Activated CD4-positive, alpha-beta T cell treated with anti-CD3 and anti-CD28 coated beads for 36 hours (primary cell): ENCODE measurements at regions not wholly inside any gene's neighbourhood (a gene's known extent, or its start where the extent isn't known, plus 50 kb on each side); places are given as distances from the start of the nearest gene placed in this dataset.

Experiments
- ATAC-seq: fragments of 200-7000 bp; cut with Tn5 transposase; one replicate; pipeline ENCODE4 v1.10.0; 2021; ENCODE audit warnings: mild to moderate bottlenecking, moderate library complexity
- CTCF ChIA-PET: fragments of 350-600 bp; sonication (Branson Sonifier 250); formaldehyde crosslinking; loops from one replicate; lab custom pipeline; 2021; ENCODE audit warnings: antibody characterized with exemption; lab: Charles Lee
- POLR2A ChIA-PET: fragments of 350-600 bp; sonication (Branson Sonifier 250); formaldehyde crosslinking; loops from one replicate; lab custom pipeline; 2021; ENCODE audit warnings: antibody characterized with exemption, inconsistent platforms; lab: Charles Lee
- DNase-seq: peaks from one replicate; pipeline ENCODE4 v3.0.0-alpha.2; 2020
- H3K27ac Mint-ChIP-seq: one replicate; pipeline ENCODE4 v1.8.0; 2021; ENCODE audit warnings: mixed read lengths
- H3K27me3 Mint-ChIP-seq: one replicate; pipeline ENCODE4 v1.8.0; 2021; ENCODE audit warnings: mixed read lengths
- H3K36me3 Mint-ChIP-seq: one replicate; pipeline ENCODE4 v1.8.0; 2021; ENCODE audit warnings: low read depth, mixed read lengths
- H3K4me1 Mint-ChIP-seq: one replicate; pipeline ENCODE4 v1.8.0; 2021; ENCODE audit warnings: mixed read lengths
- H3K4me3 Mint-ChIP-seq: one replicate; pipeline ENCODE4 v1.8.0; 2021; ENCODE audit warnings: mild to moderate bottlenecking, moderate library complexity, mixed read lengths
- H3K9me3 Mint-ChIP-seq: one replicate; pipeline ENCODE4 v1.8.0; 2021; ENCODE audit warnings: low read depth, mixed read lengths
- intact Hi-C, 2 experiments: fragments of 100-400 bp; cut with DNase I in 1 of 2; cut with micrococcal nuclease in 1 of 2; formaldehyde crosslinking; loops; one replicate each; pipeline versions ENCODE4 v1.14.2 to v1.15.1; 2022 to 2024; cut with DNase I, micrococcal nuclease

DNA sequence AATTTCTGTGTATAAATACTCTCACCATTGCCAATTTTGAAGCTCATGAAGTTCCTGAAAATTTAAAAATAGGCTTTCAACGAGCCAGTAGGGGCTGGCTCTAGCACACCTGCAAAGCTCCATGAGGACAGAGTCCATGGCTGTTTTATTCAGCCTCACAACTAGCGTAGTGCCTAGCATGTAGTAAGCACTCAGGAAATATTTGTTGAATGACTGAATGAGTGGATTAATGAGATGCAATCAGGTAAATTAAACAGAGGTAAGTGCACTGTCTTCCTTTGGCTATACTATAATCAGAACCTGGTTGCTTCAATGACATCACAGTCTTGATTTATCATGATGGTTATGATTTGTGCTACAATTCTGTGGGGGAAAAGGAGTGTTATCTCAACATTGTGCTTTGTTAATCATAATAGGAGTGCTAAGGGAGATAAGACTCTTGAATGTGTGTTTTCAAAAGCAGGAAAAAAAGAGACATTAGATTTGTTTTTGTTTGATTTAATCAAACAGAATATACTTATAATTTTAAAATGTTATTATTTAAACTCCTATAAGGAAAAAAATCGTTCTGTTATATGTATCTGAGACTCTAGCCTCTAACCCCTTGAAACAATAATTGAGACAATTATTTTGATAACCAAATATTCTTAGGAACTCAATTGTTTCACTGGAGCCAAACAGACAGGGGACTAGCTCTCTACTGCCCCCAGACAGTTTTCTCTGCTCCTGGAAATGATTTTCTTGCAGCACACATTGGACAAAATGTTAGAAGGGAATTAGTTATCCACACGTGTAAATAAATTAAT is 171.7 kb upstream of the ATP11B start:
- Mint-ChIP-seq H3K9me3 (no peaks in the 10 kb centered on the region), H3K27ac (no peak overlapping the region), H3K36me3 (no peaks in the 10 kb centered on the region), H3K4me3 (no peak overlapping the region), H3K27me3 (peaks cover 9% of the 10 kb centered on the region), H3K4me1 (no peaks in the 10 kb centered on the region)
- ChIA-PET POLR2A (interaction anchor here (0.6 kb wide), 1 partner anchor 31 kb away, joined by 3 read pairs; no protein-coding TSS in a partner anchor), CTCF (interaction anchor here (1.1 kb wide), 1 partner anchor 27 kb away, joined by 4 read pairs; no protein-coding TSS in a partner anchor)
- intact Hi-C loops, result no loop called here
- ATAC-seq, result no peak
- DNase-seq, result no peak

DNA sequence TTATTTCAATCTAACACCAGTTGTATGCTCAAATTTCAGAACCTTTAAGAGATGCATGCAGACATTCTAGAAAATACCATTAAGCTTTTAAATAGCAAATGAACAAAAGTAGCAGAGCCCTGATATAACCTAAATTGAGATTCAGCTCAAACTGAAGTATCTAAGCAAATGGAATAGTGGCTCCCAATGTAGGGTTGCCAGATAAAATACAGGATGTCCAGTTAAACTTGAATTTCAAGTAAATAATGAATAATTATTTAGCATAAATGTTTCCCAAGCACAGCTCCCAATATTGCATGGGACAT is 171.1 kb upstream of the ATP11B start:
- DNase-seq, result no peak
- intact Hi-C loops, result no loop called here
- ATAC-seq, result no peak
- no peak overlapping the region for H3K4me3 Mint-ChIP-seq
- no peaks in the 10 kb centered on the region for H3K9me3 Mint-ChIP-seq
- POLR2A ChIA-PET, result no interaction called here
- CTCF ChIA-PET, result no interaction called here
- no peaks in the 10 kb centered on the region for H3K36me3 Mint-ChIP-seq
- H3K27ac Mint-ChIP-seq, result no peak overlapping the region
- H3K27me3 Mint-ChIP-seq, result peaks cover 10% of the 10 kb centered on the region
- no peaks in the 10 kb centered on the region for H3K4me1 Mint-ChIP-seq

DNA sequence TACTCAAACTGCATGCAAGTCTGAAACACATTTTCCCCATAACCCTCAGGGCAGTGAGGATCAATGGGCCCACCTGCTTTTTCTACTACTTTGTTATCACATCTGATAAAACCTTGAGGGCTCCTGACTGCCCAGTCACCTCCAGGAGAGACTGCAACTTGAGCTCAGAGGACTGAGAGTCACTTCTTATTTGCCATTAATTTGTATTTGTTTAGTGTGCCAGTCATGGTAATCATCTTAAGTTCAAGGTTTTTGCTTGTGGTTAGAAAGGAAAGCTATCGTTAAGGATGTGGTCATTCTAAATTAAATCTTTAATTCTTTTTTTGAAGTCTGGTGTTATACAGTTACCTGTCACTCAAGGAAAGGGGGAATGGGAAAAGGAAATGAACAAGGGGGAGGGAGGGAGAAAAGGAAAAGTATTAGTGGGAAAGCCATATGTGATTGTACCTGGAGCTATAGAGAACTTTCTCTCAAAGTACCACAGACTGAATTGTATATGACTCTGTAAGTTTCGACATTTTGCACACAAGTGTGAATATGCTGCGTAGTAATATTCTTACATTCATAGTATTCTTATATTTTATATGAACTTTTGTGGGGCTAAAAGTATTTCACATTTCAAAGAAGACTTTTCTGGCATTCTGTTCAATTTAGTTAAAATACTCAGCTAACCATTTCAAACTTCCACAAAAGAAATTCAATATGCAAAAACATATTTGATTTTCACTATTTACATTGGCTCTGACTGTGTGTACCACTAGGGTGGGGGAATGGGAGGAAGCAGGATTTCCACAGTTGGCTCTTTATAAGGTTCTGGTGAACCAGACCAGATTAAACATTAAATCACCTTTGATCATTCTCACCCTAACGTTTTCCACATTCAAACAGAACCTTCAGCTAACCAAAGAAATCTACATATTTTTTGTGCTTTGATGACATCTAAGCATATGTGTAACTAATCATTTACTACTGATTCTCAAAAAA is 166.5 kb upstream of the ATP11B start:
- Mint-ChIP-seq H3K4me3 (no peak overlapping the region), H3K4me1 (no peaks in the 10 kb centered on the region), H3K9me3 (no peaks in the 10 kb centered on the region), H3K36me3 (no peaks in the 10 kb centered on the region), H3K27ac (no peak overlapping the region), H3K27me3 (peaks cover 18% of the 10 kb centered on the region)
- intact Hi-C loops, result no loop called here
- ChIA-PET POLR2A (no interaction called here), CTCF (interaction anchor here (0.6 to 1.5 kb wide), 2 partner anchors 82 to 1828 kb away, joined by 3 read pairs; no protein-coding TSS in a partner anchor)
- no peak for ATAC-seq
- no peak for DNase-seq

DNA sequence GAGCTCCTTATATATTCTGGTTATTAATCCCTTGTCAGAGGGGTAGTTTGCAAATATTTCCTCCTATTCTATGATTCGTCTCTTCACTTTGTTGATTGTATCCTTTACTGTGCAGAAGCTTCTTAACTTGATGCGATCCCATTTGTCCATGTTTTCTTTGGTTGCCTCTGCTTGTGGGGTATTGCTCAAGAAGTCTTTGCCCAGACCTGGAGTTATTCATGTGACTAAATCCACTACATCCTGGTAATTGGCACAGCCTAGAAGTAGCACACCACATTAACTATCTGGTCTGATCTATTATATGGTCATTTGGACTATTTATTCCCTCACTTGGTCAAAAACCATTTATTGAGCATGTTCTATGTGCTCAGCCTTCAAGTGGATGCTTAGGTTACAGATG is 164.8 kb upstream of the ATP11B start:
- POLR2A ChIA-PET, result no interaction called here
- H3K9me3 Mint-ChIP-seq, result no peaks in the 10 kb centered on the region
- H3K4me1 Mint-ChIP-seq, result no peaks in the 10 kb centered on the region
- intact Hi-C loops, result no loop called here
- H3K27ac Mint-ChIP-seq, result no peak overlapping the region
- CTCF ChIA-PET, result no interaction called here
- no peaks in the 10 kb centered on the region for H3K36me3 Mint-ChIP-seq
- ATAC-seq (no peak), DNase-seq (no peak)
- no peak overlapping the region for H3K4me3 Mint-ChIP-seq
- peaks cover 18% of the 10 kb centered on the region for H3K27me3 Mint-ChIP-seq

DNA sequence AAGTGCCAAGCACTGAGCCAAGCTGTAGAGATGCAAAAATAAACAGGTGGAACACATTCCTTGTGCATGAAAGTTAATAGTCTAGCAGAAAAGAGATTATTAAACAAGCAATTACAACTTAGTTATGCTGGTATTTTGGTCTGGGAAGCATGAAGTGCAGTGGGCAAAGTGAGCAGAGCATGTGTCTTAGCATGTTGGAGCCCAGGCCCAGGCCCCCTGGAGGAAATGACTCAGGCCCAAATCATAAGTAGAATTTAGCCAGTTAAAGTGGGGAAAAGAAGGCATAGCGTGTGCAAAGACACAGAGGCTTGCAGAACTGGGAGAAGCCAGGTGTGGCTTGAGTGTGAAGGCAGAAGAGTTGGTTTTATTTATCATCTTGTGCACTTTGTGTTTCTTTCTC is 163.8 kb upstream of the ATP11B start:
- Mint-ChIP-seq H3K4me1 (no peaks in the 10 kb centered on the region), H3K36me3 (no peaks in the 10 kb centered on the region), H3K4me3 (no peak overlapping the region), H3K9me3 (no peaks in the 10 kb centered on the region), H3K27ac (no peak overlapping the region), H3K27me3 (peaks cover 18% of the 10 kb centered on the region)
- ChIA-PET POLR2A (no interaction called here), CTCF (no interaction called here)
- intact Hi-C loops, result no loop called here
- ATAC-seq (no peak), DNase-seq (no peak)

DNA sequence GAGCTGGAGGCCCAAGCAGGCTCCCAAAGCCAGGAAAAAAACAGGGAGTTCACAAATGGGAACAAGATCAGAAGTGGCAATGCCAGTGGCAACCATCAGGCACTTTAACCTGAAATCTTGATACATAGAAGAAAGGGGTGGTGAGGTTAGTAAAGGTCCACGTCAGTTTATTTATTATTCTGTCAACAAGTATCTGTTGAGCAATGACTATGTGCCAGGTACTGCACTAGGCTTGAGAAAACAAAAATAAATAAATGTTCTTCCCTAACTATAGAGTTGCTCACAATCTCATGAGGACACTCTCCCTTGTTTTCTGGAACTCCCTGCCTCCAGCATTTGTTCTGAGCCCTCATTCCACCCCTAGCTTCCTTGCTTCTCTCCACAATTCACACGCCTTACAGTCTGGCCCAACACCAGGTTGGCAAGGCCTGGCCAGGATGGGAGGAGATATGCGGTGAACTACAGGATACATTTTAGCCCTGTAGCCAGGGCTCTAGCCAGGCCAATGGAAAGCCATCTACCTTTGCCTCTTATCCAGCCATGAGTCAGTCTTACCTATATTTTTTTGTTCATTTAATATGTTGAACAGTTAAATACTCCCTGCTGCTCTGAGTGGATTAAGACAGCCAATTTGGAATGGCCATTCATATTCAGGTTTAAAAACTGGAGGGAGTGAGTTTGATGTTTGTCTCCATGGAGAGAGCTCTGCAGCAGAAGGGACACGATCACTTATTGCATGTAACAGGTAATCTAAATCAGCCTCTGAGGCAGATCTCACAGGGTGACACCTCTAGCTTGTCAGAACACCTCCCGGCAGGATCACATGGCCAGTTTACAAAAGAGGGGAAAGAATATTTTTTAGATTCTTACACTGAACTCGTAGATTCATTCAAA is 161.9 kb upstream of the ATP11B start:
- CTCF ChIA-PET, result interaction anchor here (0.7 kb wide), 2 partner anchors 56 to 1563 kb away, joined by 3 read pairs; no protein-coding TSS in a partner anchor
- Mint-ChIP-seq H3K27me3 (peaks cover 13% of the 10 kb centered on the region), H3K27ac (no peak overlapping the region), H3K4me3 (no peak overlapping the region), H3K9me3 (no peaks in the 10 kb centered on the region), H3K4me1 (no peaks in the 10 kb centered on the region), H3K36me3 (no peaks in the 10 kb centered on the region)
- intact Hi-C loops, result no loop called here
- no peak for DNase-seq
- POLR2A ChIA-PET, result no interaction called here
- no peak for ATAC-seq

DNA sequence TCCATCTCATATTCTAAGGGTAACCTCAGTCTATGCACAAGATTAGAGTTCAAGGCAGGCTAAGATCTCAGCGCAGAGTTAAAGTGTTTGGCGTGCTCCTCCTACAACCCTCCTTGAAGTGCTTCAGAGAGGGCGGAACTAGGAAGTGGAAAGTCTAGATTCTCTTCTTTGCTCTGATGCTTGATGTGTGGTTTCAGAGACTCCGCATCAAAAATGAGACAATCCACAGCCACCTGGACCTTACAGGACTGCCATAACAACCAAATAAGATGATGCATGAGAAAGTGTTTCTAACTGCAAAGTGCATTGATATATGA is 161.3 kb upstream of the ATP11B start:
- Mint-ChIP-seq H3K36me3 (no peaks in the 10 kb centered on the region), H3K4me3 (no peak overlapping the region), H3K27me3 (peaks cover 11% of the 10 kb centered on the region), H3K4me1 (no peaks in the 10 kb centered on the region), H3K27ac (no peak overlapping the region), H3K9me3 (no peaks in the 10 kb centered on the region)
- intact Hi-C loops, result no loop called here
- DNase-seq (no peak), ATAC-seq (no peak)
- POLR2A ChIA-PET, result no interaction called here
- CTCF ChIA-PET, result interaction anchor here (0.7 kb wide), 2 partner anchors 55 to 1564 kb away, joined by 3 read pairs; no protein-coding TSS in a partner anchor

DNA sequence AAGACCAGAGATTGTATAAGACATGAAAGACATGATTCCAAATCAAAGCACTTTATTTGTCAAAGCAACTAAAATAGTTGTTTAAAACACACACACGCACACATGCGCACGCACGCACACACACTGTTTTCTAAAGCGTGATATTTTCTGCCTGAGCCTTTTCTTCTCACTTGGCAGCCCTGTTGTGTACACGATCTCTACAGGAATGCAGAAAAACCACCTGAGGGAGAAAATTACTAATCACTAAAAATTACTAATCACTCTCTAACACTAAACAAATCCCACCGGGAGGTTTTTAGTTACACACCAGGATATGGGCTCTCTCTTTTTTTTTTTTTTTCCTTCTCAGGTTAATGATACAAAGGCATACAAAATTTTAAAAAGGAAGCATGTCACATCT is 160.1 kb upstream of the ATP11B start:
- POLR2A ChIA-PET, result interaction anchor here (0.5 kb wide), 1 partner anchor 857 kb away, joined by 5 read pairs; no protein-coding TSS in a partner anchor
- Mint-ChIP-seq H3K27ac (no peak overlapping the region), H3K4me1 (no peaks in the 10 kb centered on the region), H3K36me3 (no peaks in the 10 kb centered on the region), H3K9me3 (no peaks in the 10 kb centered on the region), H3K27me3 (peaks cover 11% of the 10 kb centered on the region), H3K4me3 (no peak overlapping the region)
- intact Hi-C loops, result no loop called here
- ATAC-seq (no peak), DNase-seq (no peak)
- CTCF ChIA-PET, result no interaction called here

DNA sequence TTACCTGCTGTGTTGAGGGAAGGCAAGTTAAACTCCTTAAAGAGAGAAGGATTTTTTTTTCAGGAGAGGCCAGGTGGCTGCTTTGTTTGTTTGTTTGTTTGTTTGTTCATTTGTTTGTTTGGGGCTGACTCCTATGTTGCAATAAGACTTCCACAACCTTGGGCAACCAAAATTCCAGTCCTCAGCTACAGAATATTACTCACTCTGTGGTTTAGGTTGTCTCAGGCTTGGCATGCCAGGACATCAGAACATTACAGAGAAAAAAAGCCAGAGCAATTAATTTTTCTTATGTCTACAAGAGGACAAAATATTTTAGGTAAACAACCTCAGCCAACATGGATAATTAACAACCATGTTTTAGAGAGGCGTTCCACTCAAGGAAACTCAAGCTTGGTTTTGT is 156.7 kb upstream of the ATP11B start:
- no peaks in the 10 kb centered on the region for H3K9me3 Mint-ChIP-seq
- no peaks in the 10 kb centered on the region for H3K4me1 Mint-ChIP-seq
- H3K27me3 Mint-ChIP-seq, result peaks cover 11% of the 10 kb centered on the region
- H3K36me3 Mint-ChIP-seq, result no peaks in the 10 kb centered on the region
- intact Hi-C loops, result no loop called here
- ChIA-PET POLR2A (no interaction called here), CTCF (no interaction called here)
- DNase-seq (no peak), ATAC-seq (no peak)
- no peak overlapping the region for H3K4me3 Mint-ChIP-seq
- H3K27ac Mint-ChIP-seq, result no peak overlapping the region

DNA sequence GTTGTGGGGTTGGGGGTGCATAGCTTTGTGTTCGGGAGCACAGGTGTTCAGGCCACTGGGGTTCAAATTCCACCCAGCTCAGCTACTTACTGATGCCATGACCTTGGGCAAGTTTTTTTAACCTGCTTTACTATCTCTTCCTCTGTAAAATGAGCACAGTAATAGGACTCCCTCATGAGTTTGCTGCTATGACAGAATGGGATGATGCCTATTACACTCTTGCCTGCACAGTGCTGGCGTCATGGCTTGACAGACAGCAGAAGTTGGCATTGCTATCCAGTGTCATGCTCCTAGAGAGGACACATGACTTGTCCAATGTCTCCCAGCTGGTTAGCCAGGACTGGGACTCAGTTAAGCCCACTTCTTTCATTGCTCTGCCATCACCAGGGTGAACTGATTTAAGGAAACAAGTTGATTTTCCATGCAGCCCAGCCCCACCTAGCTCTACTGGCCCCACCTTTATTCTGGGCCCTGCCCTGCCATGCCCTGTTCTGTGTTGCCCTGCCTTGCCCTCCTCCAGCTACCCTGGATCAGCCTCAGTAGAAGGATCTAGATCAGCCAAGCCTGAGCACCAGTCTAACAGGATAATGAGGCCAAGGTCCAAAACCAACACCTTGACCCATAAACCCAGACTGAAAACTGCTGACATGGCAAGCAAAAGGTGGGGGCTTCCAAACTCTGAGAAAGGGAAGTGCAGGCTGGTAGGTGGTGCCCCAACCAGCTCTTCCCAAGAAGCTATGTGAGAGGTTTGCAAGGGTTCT is 155.8 kb upstream of the ATP11B start:
- POLR2A ChIA-PET, result no interaction called here
- ATAC-seq, result no peak
- H3K4me3 Mint-ChIP-seq, result no peak overlapping the region
- DNase-seq, result no peak
- CTCF ChIA-PET, result interaction anchor here (0.8 kb wide), 1 partner anchor 17 kb away, joined by 3 read pairs; no protein-coding TSS in a partner anchor
- H3K36me3 Mint-ChIP-seq, result no peaks in the 10 kb centered on the region
- no peak overlapping the region for H3K27ac Mint-ChIP-seq
- intact Hi-C loops, result loop anchor here in 1 of 2 experiments (1.0 kb wide), 1 partner anchor 16 kb away; no protein-coding TSS in a partner anchor
- no peaks in the 10 kb centered on the region for H3K4me1 Mint-ChIP-seq
- H3K9me3 Mint-ChIP-seq, result no peaks in the 10 kb centered on the region
- peaks cover 11% of the 10 kb centered on the region for H3K27me3 Mint-ChIP-seq
